Activated naive CD8-positive, alpha-beta T cell treated with anti-CD3 and anti-CD28 coated beads for 36 hours (primary cell): ENCODE measurements at regions not wholly inside any gene's neighbourhood (a gene's known extent, or its start where the extent isn't known, plus 50 kb on each side); places are given as distances from the start of the nearest gene placed in this dataset.
A peak's percentile ranks its signal among the peaks of the same experiment; 100 is the strongest.

ENCODE experiments used
- DNase-seq: peaks from one replicate; pipeline ENCODE4 v3.0.0; 2021
- H3K27ac Mint-ChIP-seq: one replicate; pipeline ENCODE4 v1.8.0; 2022; ENCODE audit warnings: mild to moderate bottlenecking, moderate library complexity, mixed read lengths
- H3K27me3 Mint-ChIP-seq: one replicate; pipeline ENCODE4 v1.8.0; 2022; ENCODE audit warnings: mild to moderate bottlenecking, mixed read lengths
- H3K36me3 Mint-ChIP-seq: one replicate; pipeline ENCODE4 v1.8.0; 2021; ENCODE audit warnings: mild to moderate bottlenecking, mixed read lengths
- H3K4me1 Mint-ChIP-seq: one replicate; pipeline ENCODE4 v1.8.0; 2021; ENCODE audit warnings: mixed read lengths
- H3K4me3 Mint-ChIP-seq: one replicate; pipeline ENCODE4 v1.8.0; 2022; ENCODE audit warnings: mild to moderate bottlenecking, moderate library complexity, mixed read lengths
- H3K9me3 Mint-ChIP-seq: one replicate; pipeline ENCODE4 v1.8.0; 2022; ENCODE audit warnings: mixed read lengths

DNA sequence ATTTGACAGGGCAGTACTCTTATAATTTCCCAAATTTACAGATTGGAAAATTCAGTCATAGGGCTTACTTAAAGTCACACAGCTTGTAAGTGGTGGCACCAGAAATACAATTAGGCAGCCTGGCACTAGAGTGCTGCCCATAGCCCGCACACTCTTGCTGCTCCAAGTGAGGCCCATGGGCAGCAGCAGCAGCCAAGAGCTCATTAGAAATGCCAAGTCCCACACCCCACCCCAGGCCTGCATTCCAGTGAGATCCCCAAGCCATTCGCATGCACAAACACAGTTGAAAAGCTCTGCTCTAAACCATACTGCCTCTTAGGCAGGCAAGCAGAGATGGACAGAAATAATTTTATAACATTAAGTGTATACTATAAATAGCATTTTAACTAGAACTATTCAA lies 379.3 kb upstream of the PKDCC start:
- Mint-ChIP-seq H3K4me1 (no peaks in the 10 kb centered on the region), H3K36me3 (no peaks in the 10 kb centered on the region), H3K9me3 (no peaks in the 10 kb centered on the region), H3K27ac (no peak overlapping the region), H3K27me3 (peaks cover 10% of the 10 kb centered on the region), H3K4me3 (no peak overlapping the region)
- no peak for DNase-seq

- H3K4me1 Mint-ChIP-seq: no peaks in the 10 kb centered on the region
- H3K4me3 Mint-ChIP-seq: no peak overlapping the region
- H3K27ac Mint-ChIP-seq: no peak overlapping the region
- H3K36me3 Mint-ChIP-seq: no peaks in the 10 kb centered on the region
- H3K9me3 Mint-ChIP-seq: no peaks in the 10 kb centered on the region
- no peak for DNase-seq
- no peaks in the 10 kb centered on the region for H3K27me3 Mint-ChIP-seq
These were observed 369.2 kb upstream of the PKDCC start for GRCh38 chr2:41678639-41679038.

GRCh38 chr2:41686156-41686555 lies 361.7 kb upstream of the PKDCC start:
- DNase-seq: no peak
- H3K4me3 Mint-ChIP-seq: no peak overlapping the region
- no peaks in the 10 kb centered on the region for H3K4me1 Mint-ChIP-seq
- H3K9me3 Mint-ChIP-seq: no peaks in the 10 kb centered on the region
- peaks cover 8% of the 10 kb centered on the region for H3K27me3 Mint-ChIP-seq
- no peaks in the 10 kb centered on the region for H3K36me3 Mint-ChIP-seq
- no peak overlapping the region for H3K27ac Mint-ChIP-seq

DNA sequence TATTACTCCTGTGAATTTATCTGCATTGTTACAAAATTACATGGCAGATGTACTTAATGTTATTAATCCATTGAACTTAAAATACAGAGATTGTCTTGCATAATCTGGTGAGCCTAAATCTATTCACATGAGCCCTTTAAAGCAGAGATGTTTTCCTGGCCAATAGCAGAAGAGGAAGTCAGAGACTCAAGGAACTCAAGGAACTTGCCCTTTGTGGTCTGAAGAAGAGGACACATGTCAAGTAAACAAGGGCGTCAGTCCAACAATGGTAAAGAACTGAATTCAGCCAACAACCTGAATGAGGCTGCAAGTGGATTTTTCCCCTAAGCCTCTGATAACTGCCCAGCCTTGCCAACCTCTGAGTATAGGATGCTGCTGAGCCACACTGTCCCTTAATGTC lies 356.3 kb upstream of the PKDCC start:
- H3K27ac Mint-ChIP-seq: no peak overlapping the region
- no peaks in the 10 kb centered on the region for H3K36me3 Mint-ChIP-seq
- DNase-seq: no peak
- no peaks in the 10 kb centered on the region for H3K9me3 Mint-ChIP-seq
- H3K27me3 Mint-ChIP-seq: peaks cover 9% of the 10 kb centered on the region
- no peaks in the 10 kb centered on the region for H3K4me1 Mint-ChIP-seq
- no peak overlapping the region for H3K4me3 Mint-ChIP-seq

DNA sequence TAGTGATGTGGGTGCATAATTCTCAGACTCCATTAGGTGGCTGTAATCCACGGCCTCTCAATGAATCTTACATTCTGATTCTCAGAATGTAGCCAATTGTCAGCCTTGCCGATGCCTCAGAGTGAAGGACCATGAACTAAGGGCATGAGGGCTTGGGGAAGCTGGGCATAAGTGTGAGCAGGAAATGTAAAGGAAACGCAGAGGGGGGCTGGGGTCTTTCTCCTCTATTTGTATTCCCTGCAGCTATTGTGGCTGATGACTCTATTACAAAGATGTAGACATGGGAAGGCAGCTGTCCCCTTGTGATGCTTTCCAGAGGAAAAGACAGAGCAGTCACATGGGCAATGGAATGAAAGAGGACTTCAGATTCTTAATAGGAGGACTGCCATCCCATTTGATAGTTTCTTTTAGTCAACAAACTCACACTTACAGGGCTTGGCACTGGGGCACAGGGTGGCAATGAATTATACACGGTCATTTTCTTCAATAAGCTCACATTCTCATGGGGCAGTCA lies 353.2 kb upstream of the PKDCC start:
- no peak for DNase-seq
- no peak overlapping the region for H3K4me3 Mint-ChIP-seq
- H3K4me1 Mint-ChIP-seq: no peaks in the 10 kb centered on the region

GRCh38 chr2:41695198-41696113 lies 352.4 kb upstream of the PKDCC start:
- Mint-ChIP-seq H3K9me3 (no peaks in the 10 kb centered on the region), H3K27ac (no peak overlapping the region), H3K4me1 (no peaks in the 10 kb centered on the region), H3K36me3 (no peaks in the 10 kb centered on the region), H3K27me3 (peaks cover 26% of the 10 kb centered on the region), H3K4me3 (no peak overlapping the region)
- no peak for DNase-seq

More for the DNA sequence above, 353.2 kb upstream of the PKDCC start:
- Mint-ChIP-seq H3K9me3 (no peaks in the 10 kb centered on the region), H3K27ac (no peak overlapping the region), H3K36me3 (no peaks in the 10 kb centered on the region), H3K27me3 (peaks cover 21% of the 10 kb centered on the region)

DNA sequence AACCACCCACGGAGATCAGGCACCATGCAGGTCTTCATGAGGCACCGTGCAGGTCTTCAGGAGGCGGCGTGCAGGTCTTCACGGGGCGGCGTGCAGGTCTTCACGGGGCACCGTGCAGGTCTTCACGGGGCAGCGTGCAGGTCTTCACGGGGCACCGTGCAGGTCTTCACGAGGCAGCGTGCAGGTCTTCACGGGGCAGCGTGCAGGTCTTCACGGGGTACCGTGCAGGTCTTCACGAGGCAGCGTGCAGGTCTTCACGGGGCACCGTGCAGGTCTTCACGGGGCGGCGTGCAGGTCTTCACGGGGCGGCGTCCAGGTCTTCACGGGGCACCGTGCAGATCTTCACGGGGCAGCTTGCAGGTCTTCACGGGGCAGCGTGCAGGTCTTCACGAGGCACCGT lies 350.4 kb upstream of the PKDCC start:
- no peaks in the 10 kb centered on the region for H3K4me1 Mint-ChIP-seq
- no peaks in the 10 kb centered on the region for H3K36me3 Mint-ChIP-seq
- no peak overlapping the region for H3K27ac Mint-ChIP-seq
- no peaks in the 10 kb centered on the region for H3K9me3 Mint-ChIP-seq
- DNase-seq: no peak
- H3K4me3 Mint-ChIP-seq: no peak overlapping the region
- H3K27me3 Mint-ChIP-seq: peaks cover 23% of the 10 kb centered on the region

- Mint-ChIP-seq H3K27ac (no peak overlapping the region), H3K4me1 (no peaks in the 10 kb centered on the region), H3K27me3 (peaks cover 23% of the 10 kb centered on the region), H3K9me3 (no peaks in the 10 kb centered on the region), H3K4me3 (no peak overlapping the region), H3K36me3 (no peaks in the 10 kb centered on the region)
- DNase-seq: peak; percentile 4
These were observed 349.0 kb upstream of the PKDCC start for GRCh38 chr2:41698678-41699422.

DNA sequence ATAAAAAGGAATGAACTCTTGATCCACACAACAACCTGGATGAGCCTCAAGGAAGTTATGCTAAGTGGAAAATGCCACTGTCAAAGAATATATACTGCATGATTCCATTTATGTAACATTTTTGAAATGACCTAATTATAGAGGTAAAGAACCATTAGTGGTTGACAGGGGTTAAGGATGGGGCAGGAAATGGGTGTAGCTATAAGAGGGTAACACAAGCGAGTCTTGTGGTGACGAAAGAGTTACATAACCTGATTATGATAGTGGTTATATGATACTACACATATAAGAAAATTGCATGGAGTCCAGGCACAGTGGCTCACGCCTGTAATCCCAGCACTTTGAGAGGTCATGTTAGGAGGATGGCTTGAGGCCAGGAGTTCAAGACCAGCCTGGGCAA lies 346.6 kb upstream of the PKDCC start:
- Mint-ChIP-seq H3K27ac (no peak overlapping the region), H3K9me3 (no peaks in the 10 kb centered on the region), H3K36me3 (no peaks in the 10 kb centered on the region), H3K4me1 (no peaks in the 10 kb centered on the region), H3K27me3 (peaks cover 17% of the 10 kb centered on the region), H3K4me3 (no peak overlapping the region)
- no peak for DNase-seq

DNA sequence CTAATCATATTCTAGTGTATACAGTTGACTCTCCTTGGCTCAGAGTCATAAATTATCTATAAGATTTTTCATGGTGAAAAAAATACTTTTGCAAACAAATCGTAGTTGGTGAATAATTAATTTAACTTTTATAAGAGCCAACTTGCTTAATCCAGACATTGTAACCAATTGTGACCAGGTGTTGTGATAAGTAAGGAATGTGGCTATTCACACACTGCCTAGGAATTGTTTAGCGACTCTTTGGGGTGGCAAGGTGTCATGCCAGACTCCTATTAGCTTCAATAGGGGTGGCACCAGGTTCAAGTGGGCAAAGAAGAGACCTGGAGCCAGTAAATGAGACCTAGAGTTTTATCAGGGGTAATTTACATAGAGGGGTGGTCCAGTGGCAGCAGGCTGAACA lies 344.7 kb upstream of the PKDCC start:
- peaks cover 13% of the 10 kb centered on the region for H3K27me3 Mint-ChIP-seq
- H3K36me3 Mint-ChIP-seq: no peaks in the 10 kb centered on the region
- H3K27ac Mint-ChIP-seq: no peak overlapping the region
- DNase-seq: no peak
- no peaks in the 10 kb centered on the region for H3K4me1 Mint-ChIP-seq
- no peaks in the 10 kb centered on the region for H3K9me3 Mint-ChIP-seq
- no peak overlapping the region for H3K4me3 Mint-ChIP-seq

GRCh38 chr2:41705634-41706033 lies 342.2 kb upstream of the PKDCC start:
- H3K36me3 Mint-ChIP-seq: no peaks in the 10 kb centered on the region
- no peak overlapping the region for H3K4me3 Mint-ChIP-seq
- H3K27me3 Mint-ChIP-seq: no peaks in the 10 kb centered on the region
- H3K27ac Mint-ChIP-seq: no peak overlapping the region
- H3K9me3 Mint-ChIP-seq: no peaks in the 10 kb centered on the region
- no peaks in the 10 kb centered on the region for H3K4me1 Mint-ChIP-seq
- no peak for DNase-seq

DNA sequence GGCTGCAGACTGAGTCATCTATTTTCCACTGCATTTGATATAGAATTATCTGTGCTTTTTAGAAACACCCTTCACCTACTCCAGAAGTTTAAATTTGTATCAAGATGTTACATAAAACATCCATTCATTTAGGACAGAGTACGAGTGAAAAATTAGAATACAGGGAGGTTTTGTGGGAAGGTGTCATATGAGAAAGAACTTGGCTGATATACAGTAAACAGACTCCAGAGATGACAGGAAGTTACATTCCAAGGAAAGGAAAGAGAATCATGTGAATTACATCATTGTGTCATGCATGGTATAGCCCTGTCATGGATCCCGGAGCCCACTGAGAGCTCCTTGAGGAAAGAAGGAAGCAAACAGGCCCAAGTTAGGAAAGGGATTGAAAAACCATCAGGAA lies 341.5 kb upstream of the PKDCC start:
- no peak overlapping the region for H3K4me3 Mint-ChIP-seq
- no peak overlapping the region for H3K27ac Mint-ChIP-seq
- H3K36me3 Mint-ChIP-seq: no peaks in the 10 kb centered on the region
- no peaks in the 10 kb centered on the region for H3K4me1 Mint-ChIP-seq
- H3K27me3 Mint-ChIP-seq: no peaks in the 10 kb centered on the region
- no peak for DNase-seq
- no peaks in the 10 kb centered on the region for H3K9me3 Mint-ChIP-seq

DNA sequence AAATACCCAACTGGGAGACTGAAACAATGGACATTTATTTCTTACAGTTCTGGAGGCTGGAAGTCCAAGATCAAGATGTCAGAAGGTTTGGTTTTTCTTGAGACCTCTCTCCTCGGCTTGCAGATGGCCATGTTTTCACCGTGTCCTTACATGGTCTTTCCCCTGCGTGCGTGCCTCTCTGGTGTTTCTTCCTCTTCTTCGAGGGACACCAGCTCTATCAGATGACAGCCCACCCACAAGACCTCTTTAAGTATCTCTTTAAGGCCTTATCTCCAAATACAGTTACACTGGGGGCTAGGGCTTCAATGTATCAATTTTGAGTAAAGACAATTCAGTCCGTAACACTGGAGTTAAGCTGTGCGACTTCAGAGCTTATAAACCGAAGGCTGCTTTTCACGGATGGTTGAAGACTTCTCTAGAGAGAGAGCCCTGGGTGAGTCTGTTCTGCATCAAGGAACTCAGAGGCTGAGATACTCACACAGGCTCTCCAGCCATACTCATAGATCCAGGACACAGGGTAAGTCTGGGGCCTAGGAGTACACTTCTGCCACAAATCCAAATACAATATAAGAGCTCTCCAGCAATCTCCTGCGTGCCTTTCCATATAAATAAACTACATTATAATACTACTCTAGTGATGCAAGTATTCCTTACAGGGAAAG lies 339.9 kb upstream of the PKDCC start:
- Mint-ChIP-seq H3K4me1 (no peaks in the 10 kb centered on the region), H3K9me3 (no peaks in the 10 kb centered on the region), H3K27ac (no peak overlapping the region), H3K27me3 (no peaks in the 10 kb centered on the region), H3K4me3 (no peak overlapping the region), H3K36me3 (no peaks in the 10 kb centered on the region)
- no peak for DNase-seq

GRCh38 chr2:41709702-41710599 lies 337.9 kb upstream of the PKDCC start:
- peak overlapping the region; percentile 22 for H3K27ac Mint-ChIP-seq
- no peak overlapping the region for H3K4me3 Mint-ChIP-seq
- H3K27me3 Mint-ChIP-seq: no peaks in the 10 kb centered on the region
- H3K4me1 Mint-ChIP-seq: no peaks in the 10 kb centered on the region
- H3K9me3 Mint-ChIP-seq: no peaks in the 10 kb centered on the region
- no peak for DNase-seq
- H3K36me3 Mint-ChIP-seq: no peaks in the 10 kb centered on the region
